Astrocyte (in vitro differentiated cells and primary cell): ENCODE measurements at regions not wholly inside any gene's neighbourhood (a gene's known extent, or its start where the extent isn't known, plus 50 kb on each side); places are given as distances from the start of the nearest gene placed in this dataset.
"Not testable (repeated sequence)": the region's sequence is repeated elsewhere in the genome, so short reads cannot be mapped to it uniquely, and the experiment has no call there.

Experiments used
- DNase-seq: peaks from one replicate; pipeline ENCODE4 v3.0.0-alpha.2; 2010; ENCODE audit warnings: low read depth
- FAIRE-seq: peaks from 2 replicates; lab custom pipeline; 2011; peaks lifted over from hg19 to GRCh38; lab: Jason Lieb, UNC
- H2AFZ ChIP-seq: 2 replicates; pipeline ENCODE4 v1.6.0; 2012; ENCODE audit warnings: low read depth, low read length, inconsistent platforms
- H3K27ac ChIP-seq: 2 replicates; pipeline ENCODE4 v1.5.1; 2011; ENCODE audit warnings: low read depth, low read length, inconsistent platforms
- H3K27me3 ChIP-seq: 2 replicates; pipeline ENCODE4 v1.6.0; 2011; ENCODE audit warnings: low read length, inconsistent platforms; ENCODE audit not compliant: insufficient read depth
- H3K36me3 ChIP-seq: 2 replicates; pipeline ENCODE4 v1.5.1; 2011; ENCODE audit warnings: low read length, inconsistent platforms; ENCODE audit not compliant: insufficient read depth
- H3K4me1 ChIP-seq: 2 replicates; pipeline ENCODE4 v1.5.1; 2011; ENCODE audit warnings: low read length, inconsistent platforms; ENCODE audit not compliant: insufficient read depth
- H3K4me2 ChIP-seq: 2 replicates; pipeline ENCODE4 v1.6.0; 2012; ENCODE audit warnings: low read length, inconsistent platforms
- H3K4me3 ChIP-seq: 2 replicates; pipeline ENCODE4 v1.5.1; 2011; ENCODE audit warnings: low read depth, mild to moderate bottlenecking, low read length, inconsistent platforms; ENCODE audit not compliant: insufficient read depth
- H3K79me2 ChIP-seq: 2 replicates; pipeline ENCODE4 v1.6.0; 2012; ENCODE audit warnings: mild to moderate bottlenecking, low read length, inconsistent platforms; ENCODE audit not compliant: insufficient read depth
- H3K9ac ChIP-seq: 2 replicates; pipeline ENCODE4 v1.6.0; 2012; ENCODE audit warnings: mild to moderate bottlenecking, low read length, inconsistent platforms
- H3K9me3 ChIP-seq: 2 replicates; pipeline ENCODE4 v1.5.1; 2012; ENCODE audit warnings: low read depth, mild to moderate bottlenecking, low read length, inconsistent platforms; ENCODE audit not compliant: insufficient read depth
- H4K20me1 ChIP-seq: 2 replicates; pipeline ENCODE4 v1.6.0; 2012; ENCODE audit warnings: low read length, inconsistent platforms; ENCODE audit not compliant: insufficient read depth
- H3K27ac Mint-ChIP-seq: one replicate; pipeline ENCODE4 v1.8.0; 2021; ENCODE audit warnings: mild to moderate bottlenecking, mixed read lengths; ENCODE audit not compliant: unreplicated experiment
- H3K27me3 Mint-ChIP-seq: one replicate; pipeline ENCODE4 v1.8.0; 2021; ENCODE audit warnings: low read depth, mixed read lengths; ENCODE audit not compliant: unreplicated experiment
- H3K36me3 Mint-ChIP-seq: one replicate; pipeline ENCODE4 v1.8.0; 2021; ENCODE audit warnings: low read depth, mixed read lengths; ENCODE audit not compliant: unreplicated experiment
- H3K4me1 Mint-ChIP-seq: one replicate; pipeline ENCODE4 v1.8.0; 2021; ENCODE audit warnings: low read depth, mixed read lengths; ENCODE audit not compliant: unreplicated experiment
- H3K4me3 Mint-ChIP-seq: one replicate; pipeline ENCODE4 v1.8.0; 2021; ENCODE audit warnings: mild to moderate bottlenecking, moderate library complexity, mixed read lengths; ENCODE audit not compliant: unreplicated experiment
- H3K9me3 Mint-ChIP-seq: one replicate; pipeline ENCODE4 v1.8.0; 2021; ENCODE audit warnings: mild to moderate bottlenecking, mixed read lengths; ENCODE audit not compliant: unreplicated experiment
- CTCF ChIP-seq: IDR thresholded peaks from 2 replicates; pipeline ENCODE4 v1.5.1; 2011; ENCODE audit warnings: low read depth, mild to moderate bottlenecking, inconsistent platforms, low read length, moderate library complexity; ENCODE audit not compliant: insufficient read depth
- EZH2 ChIP-seq: IDR thresholded peaks from 2 replicates; pipeline ENCODE4 v1.6.1; 2012; ENCODE audit warnings: mild to moderate bottlenecking, low read length, inconsistent platforms; ENCODE audit not compliant: insufficient read depth

GRCh38 chr9:16064771-16065170 is 511.9 kb downstream of the CCDC171 start:
- Histone ChIP-seq H3K9me3 (no peaks in the 10 kb centered on the region), H3K9ac (no peak overlapping the region), H2AFZ (no peak overlapping the region), H4K20me1 (no peaks in the 10 kb centered on the region), H3K27ac (peak overlapping the region; percentile 99), H3K4me3 (no peak overlapping the region), H3K4me1 (peaks cover 41% of the 10 kb centered on the region), H3K79me2 (no peaks in the 10 kb centered on the region), H3K27me3 (no peaks in the 10 kb centered on the region), H3K36me3 (no peaks in the 10 kb centered on the region), H3K4me2 (no peak overlapping the region)
- H3K4me1 Mint-ChIP-seq: peaks cover 23% of the 10 kb centered on the region
- DNase-seq (no peak), FAIRE-seq (no peak)
- no peak for TF ChIP-seq CTCF
- no peak for TF ChIP-seq EZH2
- H3K27me3 Mint-ChIP-seq: no peaks in the 10 kb centered on the region
- H3K4me3 Mint-ChIP-seq: no peak overlapping the region
- peaks cover 6% of the 10 kb centered on the region for H3K9me3 Mint-ChIP-seq
- H3K27ac Mint-ChIP-seq: no peak overlapping the region
- peaks cover 2% of the 10 kb centered on the region for H3K36me3 Mint-ChIP-seq

GRCh38 chr9:16066201-16066600 is 513.4 kb downstream of the CCDC171 start:
- peaks cover 34% of the 10 kb centered on the region for H3K4me1 Mint-ChIP-seq
- not testable (repeated sequence) for H3K4me3 ChIP-seq, H3K27ac ChIP-seq, H3K36me3 ChIP-seq, H4K20me1 ChIP-seq, H3K27me3 ChIP-seq, H3K27ac Mint-ChIP-seq, H3K27me3 Mint-ChIP-seq, H3K79me2 ChIP-seq, H3K9me3 ChIP-seq, H3K4me2 ChIP-seq, H3K36me3 Mint-ChIP-seq, H2AFZ ChIP-seq, DNase-seq, FAIRE-seq, H3K4me3 Mint-ChIP-seq, H3K9me3 Mint-ChIP-seq, H3K9ac ChIP-seq
- H3K4me1 ChIP-seq: peaks cover 50% of the 10 kb centered on the region

- no peak overlapping the region for H3K4me3 ChIP-seq
- no peaks in the 10 kb centered on the region for H3K9me3 ChIP-seq
- peak; percentile 65 for DNase-seq
- Mint-ChIP-seq H3K36me3 (peaks cover 2% of the 10 kb centered on the region), H3K4me1 (peaks cover 28% of the 10 kb centered on the region), H3K4me3 (no peak overlapping the region), H3K27ac (no peak overlapping the region), H3K9me3 (peaks cover 6% of the 10 kb centered on the region), H3K27me3 (no peaks in the 10 kb centered on the region)
- no peaks in the 10 kb centered on the region for H3K36me3 ChIP-seq
- FAIRE-seq: no peak
- no peak overlapping the region for H2AFZ ChIP-seq
- H3K27me3 ChIP-seq: no peaks in the 10 kb centered on the region
- no peak overlapping the region for H3K4me2 ChIP-seq
- peaks cover 38% of the 10 kb centered on the region for H3K4me1 ChIP-seq
- no peaks in the 10 kb centered on the region for H4K20me1 ChIP-seq
- peak overlapping the region; percentile 71 for H3K9ac ChIP-seq
- TF ChIP-seq CTCF (no peak), EZH2 (no peak)
- H3K79me2 ChIP-seq: no peaks in the 10 kb centered on the region
- H3K27ac ChIP-seq: peak overlapping the region; percentile 82
Observed at GRCh38 chr9:16068476-16068875, 515.6 kb downstream of the CCDC171 start.
